ENCODE measurements at regions not wholly inside any gene's neighbourhood (a gene's known extent, or its start where the extent isn't known, plus 50 kb on each side); places are given as distances from the start of the nearest gene placed in this dataset.

- no peak for ATAC-seq (ENCODE audit: low FRiP score)
- no peak for DNase-seq (ENCODE audit: low spot score)
- TF ChIP-seq CTCF (IDR thresholded peaks at IDR 0.05): no peak
Measured at GRCh38 chr4:125526420-125526819, 211.7 kb downstream of the FAT4 start.

- DNase-seq (ENCODE audit: low spot score) (no peak), ATAC-seq (ENCODE audit: low FRiP score) (no peak)
- TF ChIP-seq CTCF (IDR thresholded peaks at IDR 0.05): no peak
Measured at GRCh38 chr4:125527681-125528080, 212.9 kb downstream of the FAT4 start.

- ATAC-seq (ENCODE audit: low FRiP score): no peak
- no peak for DNase-seq (ENCODE audit: low spot score)
- no peak for TF ChIP-seq CTCF (IDR thresholded peaks at IDR 0.05)
Measured at GRCh38 chr4:125529071-125529470, 214.3 kb downstream of the FAT4 start.

- no peak for DNase-seq (ENCODE audit: low spot score)
- no peak for TF ChIP-seq CTCF (IDR thresholded peaks at IDR 0.05)
- ATAC-seq (ENCODE audit: low FRiP score): no peak
Measured at GRCh38 chr4:125538670-125539069, 223.9 kb downstream of the FAT4 start.

- no peak for TF ChIP-seq CTCF (IDR thresholded peaks at IDR 0.05)
- DNase-seq (ENCODE audit: low spot score): no peak
- no peak for ATAC-seq (ENCODE audit: low FRiP score)
Measured at GRCh38 chr4:125539691-125540090, 224.9 kb downstream of the FAT4 start.

GRCh38 chr4:125541836-125542385 lies 227.2 kb downstream of the FAT4 start:
- no peak for TF ChIP-seq CTCF (IDR thresholded peaks at IDR 0.05)
- no peak for DNase-seq (ENCODE audit: low spot score)
- ATAC-seq (ENCODE audit: low FRiP score): no peak

- TF ChIP-seq CTCF (IDR thresholded peaks at IDR 0.05): no peak
- DNase-seq (ENCODE audit: low spot score) (no peak), ATAC-seq (ENCODE audit: low FRiP score) (no peak)
Measured at GRCh38 chr4:125546272-125546671, 231.5 kb downstream of the FAT4 start.

All from omental fat pad (tissue), 3 donors.